Neuron (in vitro differentiated cells): ENCODE measurements at regions not wholly inside any gene's neighbourhood (a gene's known extent, or its start where the extent isn't known, plus 50 kb on each side); places are given as distances from the start of the nearest gene placed in this dataset.

Experiments used
- H2AFZ ChIP-seq: one replicate; pipeline ENCODE4 v1.6.1; 2013; ENCODE audit warnings: low read depth, mild to moderate bottlenecking, inconsistent platforms, low read length, moderate library complexity
- H3K27me3 ChIP-seq: one replicate; pipeline ENCODE4 v1.6.1; 2013; ENCODE audit warnings: low read length; ENCODE audit not compliant: insufficient read depth
- H3K36me3 ChIP-seq: one replicate; pipeline ENCODE4 v1.6.1; 2013; ENCODE audit warnings: low read length; ENCODE audit not compliant: insufficient read depth
- H3K4me1 ChIP-seq: one replicate; pipeline ENCODE4 v1.6.1; 2013; ENCODE audit warnings: low read length; ENCODE audit not compliant: insufficient read depth
- H3K4me3 ChIP-seq: 2 replicates; pipeline ENCODE4 v1.5.1; 2013; ENCODE audit warnings: mild to moderate bottlenecking, low read length, moderate library complexity
- H3K9me3 ChIP-seq: one replicate; pipeline ENCODE4 v1.6.1; 2013; ENCODE audit warnings: low read length

GRCh38 chr2:204122425-204122824, 185.9 kb downstream of the ICOS start:
- no peak overlapping the region for H2AFZ ChIP-seq
- H3K27me3 ChIP-seq = peaks cover 3% of the 10 kb centered on the region
- no peaks in the 10 kb centered on the region for H3K9me3 ChIP-seq
- no peaks in the 10 kb centered on the region for H3K36me3 ChIP-seq
- no peaks in the 10 kb centered on the region for H3K4me1 ChIP-seq
- no peak overlapping the region for H3K4me3 ChIP-seq

GRCh38 chr2:204124140-204124750, 187.7 kb downstream of the ICOS start:
- Histone ChIP-seq H3K36me3 (no peaks in the 10 kb centered on the region), H3K4me3 (no peak overlapping the region), H3K9me3 (no peaks in the 10 kb centered on the region), H3K27me3 (peaks cover 3% of the 10 kb centered on the region), H2AFZ (no peak overlapping the region), H3K4me1 (no peaks in the 10 kb centered on the region)

- Histone ChIP-seq H3K36me3 (no peaks in the 10 kb centered on the region), H2AFZ (no peak overlapping the region), H3K4me1 (no peaks in the 10 kb centered on the region), H3K4me3 (no peak overlapping the region), H3K27me3 (peaks cover 3% of the 10 kb centered on the region), H3K9me3 (no peaks in the 10 kb centered on the region)
Observed at GRCh38 chr2:204126705-204127104, 190.1 kb downstream of the ICOS start.

GRCh38 chr2:204127238-204127637, 190.7 kb downstream of the ICOS start:
- Histone ChIP-seq H3K4me3 (no peak overlapping the region), H3K36me3 (no peaks in the 10 kb centered on the region), H3K9me3 (no peaks in the 10 kb centered on the region), H3K4me1 (no peaks in the 10 kb centered on the region), H2AFZ (no peak overlapping the region), H3K27me3 (peaks cover 3% of the 10 kb centered on the region)

GRCh38 chr2:204129591-204130294, 193.2 kb downstream of the ICOS start:
- no peak overlapping the region for H2AFZ ChIP-seq
- H3K36me3 ChIP-seq = no peaks in the 10 kb centered on the region
- no peaks in the 10 kb centered on the region for H3K9me3 ChIP-seq
- H3K4me1 ChIP-seq = no peaks in the 10 kb centered on the region
- no peaks in the 10 kb centered on the region for H3K27me3 ChIP-seq
- H3K4me3 ChIP-seq = no peak overlapping the region

- Histone ChIP-seq H3K36me3 (no peaks in the 10 kb centered on the region), H3K9me3 (no peaks in the 10 kb centered on the region), H3K27me3 (no peaks in the 10 kb centered on the region)
Observed at GRCh38 chr2:204131621-204132020, 195.1 kb downstream of the ICOS start.

GRCh38 chr2:204133476-204133875, 196.9 kb downstream of the ICOS start:
- Histone ChIP-seq H3K4me1 (no peaks in the 10 kb centered on the region), H3K9me3 (no peaks in the 10 kb centered on the region), H2AFZ (no peak overlapping the region), H3K4me3 (no peak overlapping the region), H3K36me3 (no peaks in the 10 kb centered on the region), H3K27me3 (no peaks in the 10 kb centered on the region)

More at GRCh38 chr2:204131621-204132020, 195.1 kb downstream of the ICOS start:
- H2AFZ ChIP-seq = no peak overlapping the region
- H3K4me3 ChIP-seq = no peak overlapping the region
- no peaks in the 10 kb centered on the region for H3K4me1 ChIP-seq

GRCh38 chr2:204134421-204134820, 197.9 kb downstream of the ICOS start:
- H3K27me3 ChIP-seq = no peaks in the 10 kb centered on the region
- H3K4me1 ChIP-seq = no peaks in the 10 kb centered on the region
- H2AFZ ChIP-seq = no peak overlapping the region
- no peaks in the 10 kb centered on the region for H3K9me3 ChIP-seq
- H3K4me3 ChIP-seq = no peak overlapping the region
- H3K36me3 ChIP-seq = no peaks in the 10 kb centered on the region

- Histone ChIP-seq H2AFZ (no peak overlapping the region), H3K27me3 (no peaks in the 10 kb centered on the region), H3K9me3 (no peaks in the 10 kb centered on the region), H3K4me3 (no peak overlapping the region), H3K36me3 (no peaks in the 10 kb centered on the region), H3K4me1 (peaks cover 5% of the 10 kb centered on the region)
Observed at GRCh38 chr2:204135752-204136151, 199.2 kb downstream of the ICOS start.

- H3K36me3 ChIP-seq = no peaks in the 10 kb centered on the region
- no peak overlapping the region for H2AFZ ChIP-seq
- no peaks in the 10 kb centered on the region for H3K9me3 ChIP-seq
- H3K27me3 ChIP-seq = no peaks in the 10 kb centered on the region
- H3K4me3 ChIP-seq = no peak overlapping the region
- peaks cover 12% of the 10 kb centered on the region for H3K4me1 ChIP-seq
Observed at GRCh38 chr2:204138206-204138605, 201.6 kb downstream of the ICOS start.

GRCh38 chr2:204140246-204140645, 203.7 kb downstream of the ICOS start:
- H3K4me3 ChIP-seq = no peak overlapping the region
- no peaks in the 10 kb centered on the region for H3K27me3 ChIP-seq
- no peaks in the 10 kb centered on the region for H3K9me3 ChIP-seq
- no peaks in the 10 kb centered on the region for H3K36me3 ChIP-seq
- H2AFZ ChIP-seq = no peak overlapping the region
- H3K4me1 ChIP-seq = peaks cover 19% of the 10 kb centered on the region

GRCh38 chr2:204143216-204144014, 206.9 kb downstream of the ICOS start:
- H3K4me1 ChIP-seq = peaks cover 19% of the 10 kb centered on the region
- H3K4me3 ChIP-seq = no peak overlapping the region
- no peaks in the 10 kb centered on the region for H3K36me3 ChIP-seq
- no peak overlapping the region for H2AFZ ChIP-seq
- no peaks in the 10 kb centered on the region for H3K27me3 ChIP-seq
- no peaks in the 10 kb centered on the region for H3K9me3 ChIP-seq

- Histone ChIP-seq H3K36me3 (no peaks in the 10 kb centered on the region), H3K4me3 (no peak overlapping the region), H3K4me1 (peaks cover 19% of the 10 kb centered on the region), H2AFZ (no peak overlapping the region), H3K9me3 (no peaks in the 10 kb centered on the region), H3K27me3 (no peaks in the 10 kb centered on the region)
Observed at GRCh38 chr2:204144492-204144891, 207.9 kb downstream of the ICOS start.
